Activated T-cell treated with anti-CD3 and anti-CD28 coated beads, Interleukin-2, amount 50 U/mL, for 4 hours (primary cell): ENCODE measurements at regions not wholly inside any gene's neighbourhood (a gene's known extent, or its start where the extent isn't known, plus 50 kb on each side); places are given as distances from the start of the nearest gene placed in this dataset.

Experiments used
- ATAC-seq, 2 donors: fragments of 200-7000 bp; cut with Tn5 transposase; one replicate each; pipeline ENCODE4 v1.10.0; 2021
- DNase-seq: peaks from one replicate; pipeline ENCODE4 v3.0.0-alpha.2; 2020
- H3K27me3 Mint-ChIP-seq: one replicate; pipeline ENCODE4 v1.8.0; 2021; ENCODE audit warnings: low read depth, mixed read lengths
- H3K36me3 Mint-ChIP-seq: one replicate; pipeline ENCODE4 v1.8.0; 2022; ENCODE audit warnings: mixed read lengths; ENCODE audit not compliant: insufficient read depth
- H3K4me1 Mint-ChIP-seq: one replicate; pipeline ENCODE4 v1.8.0; 2021; ENCODE audit warnings: low read depth, mixed read lengths
- H3K4me3 Mint-ChIP-seq: one replicate; pipeline ENCODE4 v1.8.0; 2021; ENCODE audit warnings: mild to moderate bottlenecking, moderate library complexity, mixed read lengths
- H3K9me3 Mint-ChIP-seq: one replicate; pipeline ENCODE4 v1.8.0; 2021; ENCODE audit warnings: mixed read lengths

DNA sequence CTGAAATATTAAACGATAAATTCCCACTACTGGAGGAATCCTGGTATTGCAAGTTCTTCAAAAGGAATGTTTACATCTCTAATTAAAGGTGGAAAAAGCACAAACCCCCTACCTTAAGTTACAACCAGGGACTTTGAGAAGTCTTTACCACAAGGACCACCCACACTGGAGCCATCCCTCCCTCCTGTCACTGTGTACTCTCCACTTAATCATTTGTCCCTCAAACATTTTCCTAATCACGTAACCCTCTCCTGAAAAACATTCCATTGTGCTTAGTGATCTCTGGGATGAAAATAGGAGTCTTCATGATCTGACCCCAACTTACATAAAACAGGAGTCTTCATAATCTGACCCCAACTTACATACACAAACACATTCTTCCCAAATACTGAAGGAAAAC is 85.7 kb downstream of the SUCLG1 start:
- H3K4me3 Mint-ChIP-seq = no peak overlapping the region
- no peaks in the 10 kb centered on the region for H3K4me1 Mint-ChIP-seq
- no peak for DNase-seq
- H3K9me3 Mint-ChIP-seq = no peaks in the 10 kb centered on the region
- H3K27me3 Mint-ChIP-seq = peaks cover 18% of the 10 kb centered on the region
- H3K36me3 Mint-ChIP-seq = no peaks in the 10 kb centered on the region
- no peak for ATAC-seq

DNA sequence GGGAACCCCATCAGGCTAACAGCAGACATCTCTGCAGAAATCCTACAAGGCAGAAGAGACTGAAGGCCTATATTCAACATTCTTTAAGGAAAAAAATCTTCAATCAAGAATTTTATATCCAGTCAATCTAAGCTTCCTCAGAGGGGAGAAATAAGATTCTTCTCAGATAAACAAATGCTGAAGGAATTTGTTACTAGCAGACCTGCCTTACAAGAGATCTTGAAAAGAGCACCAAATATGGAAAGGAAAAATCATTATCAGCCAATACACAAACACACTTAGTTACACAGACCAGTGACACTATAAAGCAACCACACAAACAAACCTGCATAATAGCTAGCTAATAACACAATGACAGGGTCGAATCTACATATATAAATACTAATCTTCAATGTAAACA is 96.5 kb downstream of the SUCLG1 start:
- Mint-ChIP-seq H3K36me3 (no peaks in the 10 kb centered on the region), H3K9me3 (peaks cover 29% of the 10 kb centered on the region), H3K4me3 (no peak overlapping the region), H3K27me3 (peaks cover 21% of the 10 kb centered on the region), H3K4me1 (no peaks in the 10 kb centered on the region)
- no peak for ATAC-seq
- no peak for DNase-seq

DNA sequence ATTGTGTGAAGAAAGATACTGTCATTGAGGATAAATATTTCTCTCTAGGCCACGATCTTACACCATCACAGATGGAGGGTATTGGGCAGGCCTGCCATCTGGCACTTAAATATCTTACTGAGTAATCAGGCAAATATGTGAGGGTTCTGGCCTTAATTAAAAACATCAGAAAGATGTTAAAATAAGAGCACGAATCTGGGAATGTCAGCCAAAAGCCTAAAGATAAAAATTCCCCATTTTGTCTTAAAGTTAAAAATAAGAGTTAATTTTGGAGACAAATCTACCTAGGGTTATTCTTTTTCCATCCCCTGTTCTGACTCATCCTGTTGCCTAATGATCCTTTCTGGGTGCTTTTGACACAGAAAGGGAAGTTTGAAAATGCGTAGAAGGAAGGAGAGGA is 121.0 kb downstream of the SUCLG1 start:
- peaks cover 3% of the 10 kb centered on the region for H3K27me3 Mint-ChIP-seq
- DNase-seq (no peak), ATAC-seq (no peak)
- no peaks in the 10 kb centered on the region for H3K36me3 Mint-ChIP-seq
- H3K9me3 Mint-ChIP-seq = no peaks in the 10 kb centered on the region
- H3K4me1 Mint-ChIP-seq = no peaks in the 10 kb centered on the region
- H3K4me3 Mint-ChIP-seq = no peak overlapping the region

DNA sequence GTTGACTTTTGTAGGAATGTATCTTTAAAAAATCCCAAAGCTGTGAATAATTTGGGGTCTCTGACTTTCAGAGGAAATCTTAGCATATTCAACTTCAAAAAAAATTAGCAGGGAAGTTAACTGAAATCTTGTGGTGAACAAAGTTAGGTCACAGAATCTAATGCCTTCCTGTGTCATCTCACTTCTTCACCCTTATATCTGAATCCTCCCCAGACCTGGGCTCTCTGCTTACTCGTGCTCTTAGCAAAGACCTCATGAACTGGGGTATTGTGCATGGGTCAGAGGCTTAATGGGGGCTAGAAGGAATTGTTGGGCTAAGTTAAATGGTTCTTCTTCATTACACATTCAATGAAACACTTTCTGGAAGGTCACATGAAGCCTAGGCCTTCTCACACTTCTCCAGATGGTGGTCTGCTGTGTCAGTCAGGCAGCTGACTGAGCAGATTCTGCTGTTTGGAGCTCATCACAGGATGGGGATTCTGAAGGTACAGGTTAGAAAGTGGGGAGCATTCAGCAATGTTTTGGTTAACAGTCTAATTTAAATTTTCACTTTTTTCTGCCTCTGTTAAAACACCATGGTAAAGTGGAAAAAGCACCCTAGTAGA is 131.3 kb downstream of the SUCLG1 start:
- H3K4me1 Mint-ChIP-seq = no peaks in the 10 kb centered on the region
- no peak overlapping the region for H3K4me3 Mint-ChIP-seq
- H3K9me3 Mint-ChIP-seq = no peaks in the 10 kb centered on the region
- H3K36me3 Mint-ChIP-seq = no peaks in the 10 kb centered on the region
- peaks cover 24% of the 10 kb centered on the region for H3K27me3 Mint-ChIP-seq
- no peak for ATAC-seq
- DNase-seq = no peak

- no peak for ATAC-seq
- Mint-ChIP-seq H3K4me1 (no peaks in the 10 kb centered on the region), H3K9me3 (no peaks in the 10 kb centered on the region), H3K36me3 (no peaks in the 10 kb centered on the region), H3K27me3 (peaks cover 22% of the 10 kb centered on the region), H3K4me3 (no peak overlapping the region)
- no peak for DNase-seq
Measured at GRCh38 chr2:84326831-84327432, 132.1 kb downstream of the SUCLG1 start.

GRCh38 chr2:84323890-84324289 is 135.2 kb downstream of the SUCLG1 start:
- no peaks in the 10 kb centered on the region for H3K9me3 Mint-ChIP-seq
- no peak for ATAC-seq
- no peaks in the 10 kb centered on the region for H3K4me1 Mint-ChIP-seq
- H3K27me3 Mint-ChIP-seq = peaks cover 28% of the 10 kb centered on the region
- H3K36me3 Mint-ChIP-seq = no peaks in the 10 kb centered on the region
- no peak overlapping the region for H3K4me3 Mint-ChIP-seq
- no peak for DNase-seq

- Mint-ChIP-seq H3K4me1 (no peaks in the 10 kb centered on the region), H3K27me3 (peaks cover 39% of the 10 kb centered on the region), H3K4me3 (no peak overlapping the region), H3K9me3 (no peaks in the 10 kb centered on the region), H3K36me3 (no peaks in the 10 kb centered on the region)
- DNase-seq (no peak), ATAC-seq (no peak)
Measured at GRCh38 chr2:84320940-84321339, 138.1 kb downstream of the SUCLG1 start.

- H3K9me3 Mint-ChIP-seq = no peaks in the 10 kb centered on the region
- no peaks in the 10 kb centered on the region for H3K36me3 Mint-ChIP-seq
- ATAC-seq (no peak), DNase-seq (no peak)
- H3K4me3 Mint-ChIP-seq = no peak overlapping the region
- peaks cover 40% of the 10 kb centered on the region for H3K27me3 Mint-ChIP-seq
- H3K4me1 Mint-ChIP-seq = peaks cover 4% of the 10 kb centered on the region
Measured at GRCh38 chr2:84319581-84319980, 139.5 kb downstream of the SUCLG1 start.

- Mint-ChIP-seq H3K9me3 (no peaks in the 10 kb centered on the region), H3K36me3 (no peaks in the 10 kb centered on the region), H3K4me1 (peaks cover 4% of the 10 kb centered on the region), H3K27me3 (peaks cover 33% of the 10 kb centered on the region), H3K4me3 (no peak overlapping the region)
- DNase-seq (no peak), ATAC-seq (no peak)
Measured at GRCh38 chr2:84317135-84317534, 141.9 kb downstream of the SUCLG1 start.

- Mint-ChIP-seq H3K36me3 (no peaks in the 10 kb centered on the region), H3K9me3 (no peaks in the 10 kb centered on the region), H3K4me3 (no peak overlapping the region), H3K27me3 (peaks cover 24% of the 10 kb centered on the region), H3K4me1 (peaks cover 4% of the 10 kb centered on the region)
- peak; percentile 67 for DNase-seq
- peak; percentile 77 to 91 for ATAC-seq
Measured at GRCh38 chr2:84314901-84315330, 144.2 kb downstream of the SUCLG1 start.

DNA sequence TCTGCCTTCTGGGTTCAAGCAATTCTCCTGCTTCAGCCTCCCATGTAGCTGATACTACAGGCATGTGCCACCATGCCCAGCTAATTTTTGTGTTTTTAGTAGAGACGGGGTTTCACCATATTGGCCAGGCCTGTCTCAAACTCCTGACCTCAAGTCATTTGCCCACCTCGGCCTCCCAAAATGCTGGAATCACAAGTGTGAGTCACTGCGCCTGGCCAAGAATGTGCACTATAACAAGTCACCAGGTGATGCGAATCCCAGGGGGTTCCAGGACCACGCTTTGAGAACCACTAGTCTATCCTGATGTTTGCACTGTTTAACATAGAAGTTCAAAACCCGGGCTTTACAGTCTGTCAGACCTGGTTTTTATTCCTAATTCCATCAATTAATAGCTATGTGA is 144.8 kb downstream of the SUCLG1 start:
- no peaks in the 10 kb centered on the region for H3K36me3 Mint-ChIP-seq

GRCh38 chr2:84309281-84309680 is 149.8 kb downstream of the SUCLG1 start:
- Mint-ChIP-seq H3K36me3 (no peaks in the 10 kb centered on the region), H3K9me3 (peaks cover 12% of the 10 kb centered on the region), H3K27me3 (peaks cover 6% of the 10 kb centered on the region), H3K4me3 (no peak overlapping the region), H3K4me1 (no peaks in the 10 kb centered on the region)
- DNase-seq = no peak
- ATAC-seq = no peak

More for the DNA sequence above, 144.8 kb downstream of the SUCLG1 start:
- no peaks in the 10 kb centered on the region for H3K9me3 Mint-ChIP-seq
- peaks cover 4% of the 10 kb centered on the region for H3K4me1 Mint-ChIP-seq
- H3K27me3 Mint-ChIP-seq = peaks cover 21% of the 10 kb centered on the region
- H3K4me3 Mint-ChIP-seq = no peak overlapping the region
- ATAC-seq (no peak), DNase-seq (no peak)

GRCh38 chr2:84306361-84306760 is 152.7 kb downstream of the SUCLG1 start:
- peaks cover 11% of the 10 kb centered on the region for H3K27me3 Mint-ChIP-seq
- H3K4me1 Mint-ChIP-seq = no peaks in the 10 kb centered on the region
- no peak for ATAC-seq
- H3K4me3 Mint-ChIP-seq = no peak overlapping the region
- no peaks in the 10 kb centered on the region for H3K36me3 Mint-ChIP-seq
- no peak for DNase-seq
- H3K9me3 Mint-ChIP-seq = peaks cover 12% of the 10 kb centered on the region

- Mint-ChIP-seq H3K9me3 (peaks cover 12% of the 10 kb centered on the region), H3K27me3 (peaks cover 14% of the 10 kb centered on the region), H3K4me3 (no peak overlapping the region), H3K36me3 (no peaks in the 10 kb centered on the region), H3K4me1 (no peaks in the 10 kb centered on the region)
- ATAC-seq = peak in 1 of 2 donors; percentile 74
- DNase-seq = no peak
Measured at GRCh38 chr2:84302513-84303412, 156.3 kb downstream of the SUCLG1 start.

- no peak overlapping the region for H3K4me3 Mint-ChIP-seq
- H3K36me3 Mint-ChIP-seq = no peaks in the 10 kb centered on the region
- ATAC-seq (no peak), DNase-seq (no peak)
- peaks cover 15% of the 10 kb centered on the region for H3K27me3 Mint-ChIP-seq
- peaks cover 11% of the 10 kb centered on the region for H3K9me3 Mint-ChIP-seq
- no peaks in the 10 kb centered on the region for H3K4me1 Mint-ChIP-seq
Measured at GRCh38 chr2:84301717-84302116, 157.4 kb downstream of the SUCLG1 start.
